ENCODE measurements at regions not wholly inside any gene's neighbourhood (a gene's known extent, or its start where the extent isn't known, plus 50 kb on each side); places are given as distances from the start of the nearest gene placed in this dataset.
A peak's percentile ranks its signal among the peaks of the same experiment; 100 is the strongest.

GRCh38 chr12:92064422-92064821 is 81.2 kb downstream of the BTG1 start:
- peaks cover 23 to 33% (median 26%) of the 10 kb centered on the region in 4 donors for H3K4me1 ChIP-seq
- ATAC-seq (ENCODE audit: low FRiP score in 2 of 2) = no peak
- no peak for TF ChIP-seq CTCF (IDR thresholded peaks at IDR 0.05)
- no peak for TF ChIP-seq EP300 (IDR thresholded peaks at IDR 0.05)
- WGBS, 2 donors = 45 to 50% methylated on average over 1 of the region's 1 CpG
- no peaks in the 10 kb centered on the region for H3K9me3 ChIP-seq
- no peaks in the 10 kb centered on the region for H3K36me3 ChIP-seq
- H3K27ac ChIP-seq = peak overlapping the region in 2 of 4 donors; percentile 2 to 32
- H3K27me3 ChIP-seq = no peaks in the 10 kb centered on the region
- H3K4me3 ChIP-seq = peak overlapping the region in 2 of 4 donors; percentile 12 to 22
- no peak for DNase-seq

- peak overlapping the region in 1 of 4 donors; percentile 32 for H3K27ac ChIP-seq
Measured at GRCh38 chr12:92063641-92064040, 82.0 kb downstream of the BTG1 start.

GRCh38 chr12:92062539-92063493 is 82.8 kb downstream of the BTG1 start:
- Histone ChIP-seq H3K36me3 (no peaks in the 10 kb centered on the region), H3K9me3 (no peaks in the 10 kb centered on the region), H3K4me3 (no peak overlapping the region), H3K4me1 (peaks cover 23 to 35% (median 27%) of the 10 kb centered on the region in 4 donors), H3K27me3 (no peaks in the 10 kb centered on the region), H3K27ac (no peak overlapping the region)
- TF ChIP-seq CTCF (IDR thresholded peaks at IDR 0.05) (no peak), POLR2AphosphoS5 (IDR thresholded peaks at IDR 0.05) (no peak), POLR2A (IDR thresholded peaks at IDR 0.05) (no peak), EP300 (IDR thresholded peaks at IDR 0.05) (no peak)
- DNase-seq (no peak), ATAC-seq (ENCODE audit: low FRiP score in 2 of 2) (no peak)
- WGBS, 2 donors = 76 to 78% methylated on average over 6 of the region's 6 CpGs

More at GRCh38 chr12:92063641-92064040, 82.0 kb downstream of the BTG1 start:
- no peaks in the 10 kb centered on the region for H3K9me3 ChIP-seq
- ATAC-seq (ENCODE audit: low FRiP score in 2 of 2) (no peak), DNase-seq (no peak)
- H3K4me1 ChIP-seq = peaks cover 23 to 35% (median 27%) of the 10 kb centered on the region in 4 donors
- WGBS, 2 donors = 58 to 60% methylated on average over 3 of the region's 3 CpGs
- no peaks in the 10 kb centered on the region for H3K36me3 ChIP-seq
- H3K27me3 ChIP-seq = no peaks in the 10 kb centered on the region
- TF ChIP-seq POLR2A (IDR thresholded peaks at IDR 0.05) (no peak), POLR2AphosphoS5 (IDR thresholded peaks at IDR 0.05) (no peak)
- no peak overlapping the region for H3K4me3 ChIP-seq

GRCh38 chr12:92061061-92061460 is 84.6 kb downstream of the BTG1 start:
- Histone ChIP-seq H3K4me1 (peaks cover 23 to 35% (median 27%) of the 10 kb centered on the region in 4 donors), H3K36me3 (no peaks in the 10 kb centered on the region), H3K27me3 (no peaks in the 10 kb centered on the region), H3K9me3 (no peaks in the 10 kb centered on the region), H3K27ac (no peak overlapping the region), H3K4me3 (no peak overlapping the region)
- no peak for TF ChIP-seq POLR2AphosphoS5 (IDR thresholded peaks at IDR 0.05)
- no peak for TF ChIP-seq CTCF (IDR thresholded peaks at IDR 0.05)
- TF ChIP-seq POLR2A (IDR thresholded peaks at IDR 0.05) = no peak
- no peak for TF ChIP-seq EP300 (IDR thresholded peaks at IDR 0.05)
- ATAC-seq (ENCODE audit: low FRiP score in 2 of 2) = no peak
- no peak for DNase-seq

- H3K9me3 ChIP-seq = no peaks in the 10 kb centered on the region
- peak overlapping the region in 3 of 4 donors; percentile 2 to 62 (median 18) for H3K27ac ChIP-seq
- ATAC-seq (ENCODE audit: low FRiP score in 2 of 2) (peak in 1 of 2 donors; percentile 45), DNase-seq (no peak)
- WGBS, 2 donors = 62 to 63% methylated on average over 2 of the region's 2 CpGs
- no peak for TF ChIP-seq POLR2AphosphoS5 (IDR thresholded peaks at IDR 0.05)
- no peak for TF ChIP-seq EP300 (IDR thresholded peaks at IDR 0.05)
- no peak for TF ChIP-seq POLR2A (IDR thresholded peaks at IDR 0.05)
- TF ChIP-seq CTCF (IDR thresholded peaks at IDR 0.05) = no peak
- H3K36me3 ChIP-seq = no peaks in the 10 kb centered on the region
- H3K4me3 ChIP-seq = no peak overlapping the region
- no peaks in the 10 kb centered on the region for H3K27me3 ChIP-seq
- H3K4me1 ChIP-seq = peaks cover 12 to 27% (median 19%) of the 10 kb centered on the region in 4 donors
Measured at GRCh38 chr12:92059960-92060359, 85.7 kb downstream of the BTG1 start.
